Stomach (tissue), 8 donors: ENCODE measurements at regions not wholly inside any gene's neighbourhood (a gene's known extent, or its start where the extent isn't known, plus 50 kb on each side); places are given as distances from the start of the nearest gene placed in this dataset.

Experiments used
- DNase-seq, 2 donors: peaks; one replicate each; pipeline versions ENCODE4 v3.0.0 to v3.0.0-alpha.2; 2013 to 2019
- H3K27ac ChIP-seq, 5 donors: fragments of 200-600 bp in 4 of 5; sonication (generic) in 4 of 5; one replicate each; pipeline ENCODE4 v1.5.1; 2013 to 2019; ENCODE audit warnings: mild to moderate bottlenecking in 1 of 5, moderate library complexity in 1 of 5
- H3K27me3 ChIP-seq, 3 donors: fragments of 200-600 bp; sonication (generic); one replicate each; pipeline ENCODE4 v1.5.1; 2017 to 2019; ENCODE audit warnings: mixed run types in 1 of 3
- H3K36me3 ChIP-seq, 4 donors: fragments of 200-600 bp; sonication (generic); 1 replicate in 3 of 4; 2 replicates in 1 of 4; pipeline ENCODE4 v1.5.1; 2016 to 2019
- H3K4me1 ChIP-seq, 4 donors: fragments of 200-600 bp; sonication (generic); one replicate each; pipeline ENCODE4 v1.5.1; 2016 to 2019
- H3K4me3 ChIP-seq, 4 donors: fragments of 200-600 bp; sonication (generic) in 3 of 4; one replicate each; pipeline ENCODE4 v1.5.1; 2016 to 2019; ENCODE audit warnings: mild to moderate bottlenecking in 1 of 4
- H3K9me3 ChIP-seq, 4 donors: fragments of 200-600 bp; sonication (generic); one replicate each; pipeline ENCODE4 v1.5.1; 2016 to 2019
- CTCF ChIP-seq, 7 experiments: fragments of 450-650 bp in 4 of 7; fragments of 200-600 bp in 3 of 7; sonication (generic) in 3 of 7; IDR thresholded peaks; one replicate each; pipeline ENCODE4 v1.5.1; 2016 to 2019; ENCODE audit warnings: antibody characterized with exemption in 7 of 7, control low read depth in 2 of 7, mild to moderate bottlenecking in 1 of 7
- EP300 ChIP-seq: sonication (generic); formaldehyde crosslinking; IDR thresholded peaks from one replicate; pipeline ENCODE4 v1.6.1; 2017; ENCODE audit warnings: antibody characterized with exemption
- POLR2A ChIP-seq, 4 donors: fragments of 450-650 bp; IDR thresholded peaks; one replicate each; pipeline ENCODE4 v1.6.1; 2016; ENCODE audit warnings: antibody characterized with exemption in 4 of 4, control low read depth in 2 of 4, mild to moderate bottlenecking in 1 of 4, moderate library complexity in 1 of 4
- POLR2AphosphoS5 ChIP-seq, 3 donors: sonication (generic); formaldehyde crosslinking; IDR thresholded peaks; one replicate each; pipeline ENCODE4 v1.6.1; 2016; ENCODE audit warnings: antibody characterized with exemption in 3 of 3
- WGBS, 5 donors: extraction: QIAGEN DNeasy Blood & Tissue Kit in 3 of 5; methylation state at CpG; one replicate each; pipeline versions ENCODE4 v1.1.5 to v1.1.7; 2013 to 2018; 5-methylcytosine and 5-hydroxymethylcytosine counted together
- intact Hi-C: fragments of 100-400 bp; cut with DNase I; formaldehyde crosslinking; loops from one replicate; pipeline ENCODE4 v1.15.1; 2023; ENCODE audit warnings: low total_unique reads
- donor health status: healthy with polysubstance abuse.
- donor health status: Bipolar disorder and iron deficiency.
- donor health status: healthy.

DNA sequence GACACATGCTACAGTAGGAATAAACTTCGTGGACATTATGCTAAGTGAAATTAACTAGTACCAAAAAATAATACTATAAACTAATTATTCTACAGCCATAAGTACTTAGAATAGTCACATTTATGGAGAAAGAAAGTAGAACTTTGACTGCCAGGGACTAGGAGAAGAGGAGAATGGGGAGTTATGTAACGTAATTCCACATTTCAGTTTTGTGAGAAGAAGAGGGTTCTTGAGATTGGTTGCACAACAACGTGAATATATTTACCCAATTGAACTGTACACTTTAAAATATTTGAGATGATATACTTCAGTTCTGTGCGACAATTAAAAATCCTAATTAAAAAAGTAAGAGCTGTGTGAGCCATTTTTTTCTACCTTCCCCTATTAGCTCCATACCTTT lies 1412.9 kb downstream of the PLA2G4A start:
- H3K27me3 ChIP-seq, result no peaks in the 10 kb centered on the region
- H3K9me3 ChIP-seq, result no peaks in the 10 kb centered on the region
- no peak overlapping the region for H3K27ac ChIP-seq
- DNase-seq, result no peak
- no peaks in the 10 kb centered on the region for H3K36me3 ChIP-seq
- WGBS, 5 donors, result 66 to 78% (median 74%) methylated on average over 4 of the region's 4 CpGs
- H3K4me1 ChIP-seq, result no peaks in the 10 kb centered on the region
- no peak overlapping the region for H3K4me3 ChIP-seq
- intact Hi-C loops, result no loop called here
- no peak for TF ChIP-seq CTCF (IDR thresholded peaks at IDR 0.05)
- no peak for TF ChIP-seq POLR2A (IDR thresholded peaks at IDR 0.05)
- TF ChIP-seq EP300, result no peak
- no peak for TF ChIP-seq POLR2AphosphoS5 (IDR thresholded peaks at IDR 0.05)

- WGBS, 5 donors, result 50 to 75% (median 57%) methylated on average over 3 of the region's 3 CpGs
- Histone ChIP-seq H3K9me3 (no peaks in the 10 kb centered on the region), H3K27me3 (no peaks in the 10 kb centered on the region), H3K36me3 (no peaks in the 10 kb centered on the region), H3K4me3 (no peak overlapping the region), H3K27ac (no peak overlapping the region), H3K4me1 (no peaks in the 10 kb centered on the region)
- intact Hi-C loops, result no loop called here
- DNase-seq, result no peak
- TF ChIP-seq POLR2A (IDR thresholded peaks at IDR 0.05), result no peak
- no peak for TF ChIP-seq EP300
- TF ChIP-seq CTCF (IDR thresholded peaks at IDR 0.05), result no peak
- TF ChIP-seq POLR2AphosphoS5 (IDR thresholded peaks at IDR 0.05), result no peak
Observed at GRCh38 chr1:188243456-188243855, 1414.7 kb downstream of the PLA2G4A start.

DNA sequence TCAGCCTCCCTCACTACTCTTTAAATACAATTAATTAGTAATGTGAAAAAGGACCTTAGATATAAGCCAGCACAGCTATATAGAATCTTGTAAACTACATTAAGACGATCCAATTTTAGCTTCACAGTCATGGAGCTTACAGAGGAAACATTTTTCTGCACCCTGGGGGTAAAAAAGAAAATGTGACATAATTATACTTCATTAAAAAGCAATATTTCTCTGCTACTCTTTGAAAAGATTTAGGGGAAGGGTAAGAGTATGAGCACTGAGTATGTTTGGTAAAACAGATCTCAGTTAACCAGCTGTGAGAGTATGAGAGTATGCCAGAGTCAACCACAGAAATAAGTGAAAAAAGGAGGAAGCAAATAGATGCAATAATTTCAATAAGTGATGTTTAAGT lies 1415.9 kb downstream of the PLA2G4A start:
- 57 to 76% (median 70%) methylated on average over 1 of the region's 1 CpG for WGBS, 5 donors
- H3K36me3 ChIP-seq, result no peaks in the 10 kb centered on the region
- intact Hi-C loops, result no loop called here
- H3K4me3 ChIP-seq, result no peak overlapping the region
- TF ChIP-seq CTCF (IDR thresholded peaks at IDR 0.05) (no peak), POLR2A (IDR thresholded peaks at IDR 0.05) (no peak), EP300 (no peak), POLR2AphosphoS5 (IDR thresholded peaks at IDR 0.05) (no peak)
- H3K9me3 ChIP-seq, result no peaks in the 10 kb centered on the region
- no peaks in the 10 kb centered on the region for H3K4me1 ChIP-seq
- no peak for DNase-seq
- no peaks in the 10 kb centered on the region for H3K27me3 ChIP-seq
- no peak overlapping the region for H3K27ac ChIP-seq

DNA sequence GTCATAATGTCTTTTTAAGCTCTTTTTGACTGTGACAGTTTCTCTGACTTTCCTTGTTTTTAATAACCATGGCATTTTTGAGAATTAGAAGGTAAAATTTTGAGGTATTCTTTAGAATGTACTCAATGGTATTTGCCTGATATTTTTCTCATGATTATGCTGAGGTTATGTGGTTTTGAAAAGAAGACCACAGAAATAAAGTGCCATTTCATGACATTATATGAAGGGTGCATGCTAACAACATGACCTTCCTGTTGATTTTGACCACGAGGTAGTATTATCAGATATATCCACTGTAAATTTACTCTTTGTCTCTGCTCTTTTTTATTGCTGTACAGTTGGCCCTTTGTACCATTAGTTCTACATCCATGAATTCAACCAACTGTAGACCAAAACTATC lies 1418.5 kb downstream of the PLA2G4A start:
- no peak for TF ChIP-seq EP300
- no peak for TF ChIP-seq POLR2AphosphoS5 (IDR thresholded peaks at IDR 0.05)
- TF ChIP-seq CTCF (IDR thresholded peaks at IDR 0.05), result no peak
- no peak for TF ChIP-seq POLR2A (IDR thresholded peaks at IDR 0.05)
- Histone ChIP-seq H3K27ac (no peak overlapping the region), H3K9me3 (no peaks in the 10 kb centered on the region), H3K36me3 (no peaks in the 10 kb centered on the region), H3K4me1 (no peaks in the 10 kb centered on the region), H3K27me3 (no peaks in the 10 kb centered on the region), H3K4me3 (no peak overlapping the region)
- intact Hi-C loops, result no loop called here
- 9 to 22% (median 13%) methylated on average over 1 of the region's 1 CpG for WGBS, 5 donors
- DNase-seq, result no peak
